Forelimb muscle (tissue), 1 donor: ENCODE measurements at regions not wholly inside any gene's neighbourhood (a gene's known extent, or its start where the extent isn't known, plus 50 kb on each side); places are given as distances from the start of the nearest gene placed in this dataset.
"Not testable (repeated sequence)": the region's sequence is repeated elsewhere in the genome, so short reads cannot be mapped to it uniquely, and the experiment has no call there.

Experiments
- DNase-seq: peaks from one replicate; pipeline ENCODE4 v3.0.0-alpha.2; 2013; ENCODE audit warnings: low read depth

- no peak for DNase-seq
Measured at GRCh38 chr9:78438211-78438610, 141.3 kb downstream of the PSAT1 start.

DNA sequence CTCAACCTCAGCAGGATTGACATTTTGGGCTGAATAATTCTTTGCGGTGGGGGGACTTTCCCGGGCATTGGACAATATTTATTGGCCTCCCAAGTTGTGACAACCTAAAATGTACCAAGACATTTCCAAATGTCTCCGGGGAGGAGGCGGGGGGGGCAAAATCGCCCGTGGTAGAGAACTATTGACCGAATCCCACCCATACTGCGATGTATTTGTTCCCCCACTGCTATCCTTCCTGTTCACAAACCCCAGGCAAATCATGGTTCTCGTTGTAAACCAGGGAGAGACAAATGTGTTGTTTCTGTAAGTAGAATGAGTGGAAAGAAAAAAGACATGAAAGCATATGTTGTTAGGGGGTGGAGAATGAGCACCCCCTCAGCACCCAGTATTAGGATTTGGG lies 141.9 kb downstream of the PSAT1 start:
- DNase-seq: no peak

GRCh38 chr9:78439190-78439865 lies 142.4 kb downstream of the PSAT1 start:
- DNase-seq: peak; percentile 68

DNA sequence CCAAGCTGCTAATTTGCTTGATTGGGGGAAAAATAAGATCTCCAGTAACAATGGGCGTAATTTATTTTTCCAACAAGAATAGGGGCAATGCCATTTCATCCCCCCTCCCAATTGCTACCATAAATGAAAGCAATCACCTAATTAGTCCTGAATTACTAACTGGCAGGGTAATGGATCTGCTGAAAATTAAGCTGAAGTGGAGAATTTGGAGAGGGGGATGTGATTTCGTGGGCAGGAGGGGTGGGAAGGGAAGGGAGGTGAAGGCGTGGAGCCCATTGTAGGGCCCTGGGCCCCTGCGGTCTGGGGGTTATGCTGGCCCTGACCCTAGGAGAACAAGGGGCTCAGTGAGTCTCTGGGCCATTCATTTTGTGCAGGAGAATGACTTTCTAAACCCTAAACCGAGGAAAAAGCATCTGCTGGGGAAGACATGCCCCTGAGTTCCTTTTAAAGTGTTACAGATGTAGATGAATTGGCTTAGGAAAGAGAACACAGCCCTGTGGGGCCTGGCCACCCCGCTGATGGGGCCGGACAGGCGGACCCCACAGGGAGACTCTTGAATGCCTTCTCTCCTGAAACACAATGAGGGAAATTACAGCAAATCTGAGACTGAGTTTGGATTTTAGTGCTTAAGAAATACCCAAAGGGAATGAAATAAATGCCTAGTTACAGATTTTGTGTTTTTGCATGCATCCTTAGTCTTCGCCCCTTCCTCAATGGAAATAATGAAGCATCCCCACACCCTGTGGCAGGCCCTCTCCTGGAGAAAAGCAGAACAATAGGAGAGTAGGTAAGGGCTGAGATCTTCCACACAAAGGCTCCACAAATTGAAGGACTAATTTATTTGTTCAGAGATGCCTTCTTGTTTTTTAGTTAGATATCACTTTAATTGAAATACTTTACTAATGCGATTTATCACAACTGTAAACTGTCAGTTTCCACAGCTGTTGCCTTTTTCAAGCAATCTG lies 143.2 kb downstream of the PSAT1 start:
- no peak for DNase-seq

GRCh38 chr9:78441396-78441795 lies 144.5 kb downstream of the PSAT1 start:
- DNase-seq: no peak

- no peak for DNase-seq
Measured at GRCh38 chr9:78441822-78442431, 145.0 kb downstream of the PSAT1 start.

GRCh38 chr9:78442577-78442976 lies 145.7 kb downstream of the PSAT1 start:
- not testable (repeated sequence) for DNase-seq

- no peak for DNase-seq
Measured at GRCh38 chr9:78443946-78444345, 147.0 kb downstream of the PSAT1 start.

GRCh38 chr9:78448960-78449673 lies 152.2 kb downstream of the PSAT1 start:
- no peak for DNase-seq

- DNase-seq: no peak
Measured at GRCh38 chr9:78453450-78453849, 156.5 kb downstream of the PSAT1 start.

GRCh38 chr9:78462611-78463010 lies 165.7 kb downstream of the PSAT1 start:
- no peak for DNase-seq

DNA sequence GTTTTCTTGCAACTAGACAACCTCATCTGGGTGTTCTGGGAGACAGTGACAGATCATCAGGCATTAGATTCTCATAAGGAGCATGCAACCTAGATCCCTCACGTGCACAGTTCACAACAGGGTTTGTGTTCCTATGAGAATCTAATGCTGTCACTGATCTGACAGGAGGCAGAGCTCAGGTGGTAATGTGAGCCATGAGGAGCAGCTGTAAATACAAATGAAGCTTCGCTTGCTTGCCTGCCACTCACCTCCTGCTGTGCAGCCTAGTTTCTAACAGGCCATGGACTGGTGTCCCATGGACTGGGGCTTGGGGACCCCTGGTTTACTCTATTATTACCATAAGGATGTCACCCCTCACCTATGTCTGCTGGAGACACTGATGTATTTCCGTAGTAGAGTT lies 166.8 kb downstream of the PSAT1 start:
- DNase-seq: no peak

DNA sequence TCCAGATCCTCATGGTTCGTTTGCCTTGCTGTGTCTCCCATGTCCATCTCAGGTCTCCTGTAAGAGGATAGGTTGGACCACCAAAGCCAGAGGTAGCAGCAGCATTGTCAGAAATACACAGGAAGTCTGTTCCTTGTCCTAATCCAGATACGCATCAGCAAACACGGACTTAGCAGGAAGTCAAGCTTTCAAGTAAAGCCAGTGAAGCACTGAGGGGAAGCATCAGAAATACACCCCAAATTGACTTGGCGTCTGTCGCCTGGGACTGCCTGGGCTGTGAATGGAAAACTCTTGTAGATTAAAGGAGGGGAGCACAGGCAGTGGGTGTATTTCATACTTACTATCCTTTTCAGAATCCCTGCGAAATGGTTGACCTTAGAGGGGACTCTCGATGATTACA lies 171.3 kb downstream of the PSAT1 start:
- no peak for DNase-seq

DNA sequence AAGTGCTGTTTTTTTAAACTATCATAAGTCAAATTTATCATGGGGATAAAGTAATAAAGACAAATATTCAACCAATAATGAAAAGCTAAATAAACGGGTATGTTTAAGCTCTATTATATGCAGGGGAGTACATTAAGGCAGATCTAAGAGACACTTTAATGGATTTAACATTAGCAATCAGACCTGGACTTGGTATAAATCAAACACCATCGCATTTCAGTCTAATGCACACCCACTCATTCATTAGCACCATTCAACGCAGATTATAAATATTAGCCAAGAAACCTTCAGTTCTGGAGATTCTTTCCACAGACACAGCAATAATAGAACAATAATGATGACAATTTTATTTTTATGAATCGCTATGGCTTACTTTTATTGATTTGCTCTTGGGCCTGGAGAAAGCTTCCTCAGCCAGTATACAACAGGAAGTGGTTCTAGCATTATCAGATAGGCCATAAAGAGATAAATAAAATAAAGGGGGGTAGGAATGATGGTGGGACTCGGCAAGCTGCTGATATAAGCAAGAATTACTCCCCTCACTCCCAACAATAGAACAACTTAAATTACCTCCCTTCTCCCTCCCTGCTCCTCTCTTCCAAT lies 172.2 kb downstream of the PSAT1 start:
- no peak for DNase-seq

DNA sequence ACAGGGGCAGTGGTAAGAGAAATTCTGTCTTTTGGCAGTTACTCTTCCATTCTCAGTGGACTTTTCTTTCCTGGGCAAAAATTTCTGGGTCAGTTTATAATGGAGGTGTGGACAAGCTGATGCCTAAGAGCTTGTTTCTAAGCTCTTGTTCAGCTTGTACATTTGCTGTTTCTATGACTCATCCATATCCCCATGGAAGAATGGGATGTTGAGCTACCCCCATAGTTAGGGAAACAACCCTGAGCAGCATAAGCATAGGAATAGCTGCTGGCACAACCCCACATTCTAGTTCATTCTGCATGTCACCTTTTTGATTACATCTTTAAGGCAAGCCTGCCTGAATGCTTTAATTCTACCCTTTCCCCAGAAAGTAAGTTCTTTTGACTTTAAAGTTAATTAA lies 173.3 kb downstream of the PSAT1 start:
- DNase-seq: no peak

- DNase-seq: no peak
Measured at GRCh38 chr9:78470741-78471140, 173.8 kb downstream of the PSAT1 start.

DNA sequence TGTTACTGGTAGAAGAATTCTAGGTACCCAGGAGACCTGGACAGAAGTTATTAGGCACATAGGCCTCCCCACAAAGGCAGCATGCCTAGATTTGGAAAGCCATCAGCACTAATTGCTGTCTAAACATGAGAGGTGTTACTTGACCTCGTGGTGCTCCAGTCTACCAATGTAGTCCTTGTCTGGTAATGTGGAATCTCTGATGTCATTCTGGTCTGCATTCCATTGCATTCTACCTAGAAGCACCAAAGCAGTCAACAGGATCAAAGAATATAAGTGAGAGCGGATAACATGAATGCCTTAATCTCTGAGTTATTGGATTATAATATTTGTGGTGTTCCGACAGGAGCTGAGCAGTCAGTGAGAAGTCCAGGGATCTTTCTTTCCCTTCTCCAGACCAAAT lies 175.2 kb downstream of the PSAT1 start:
- DNase-seq: no peak

- no peak for DNase-seq
Measured at GRCh38 chr9:78479441-78479840, 182.5 kb downstream of the PSAT1 start.

DNA sequence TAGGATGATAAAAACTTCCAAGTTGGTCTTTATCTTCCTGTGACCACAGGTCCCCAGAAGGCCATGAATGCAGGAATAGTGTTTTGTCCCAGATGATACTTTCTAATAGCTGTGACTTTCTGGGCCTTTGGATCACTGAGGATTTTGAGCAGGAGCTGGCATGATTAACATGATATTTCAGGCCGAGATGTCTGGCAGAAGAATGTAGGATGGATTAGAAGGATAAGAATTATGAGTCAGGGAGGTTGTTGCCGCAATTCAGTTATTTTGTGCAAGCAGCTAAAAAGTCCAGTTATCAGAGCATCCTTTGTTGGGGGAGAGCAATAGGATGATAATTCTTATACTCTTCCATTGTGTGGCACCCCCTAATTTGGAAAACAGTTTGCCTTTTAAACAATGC lies 189.7 kb downstream of the PSAT1 start:
- no peak for DNase-seq

DNA sequence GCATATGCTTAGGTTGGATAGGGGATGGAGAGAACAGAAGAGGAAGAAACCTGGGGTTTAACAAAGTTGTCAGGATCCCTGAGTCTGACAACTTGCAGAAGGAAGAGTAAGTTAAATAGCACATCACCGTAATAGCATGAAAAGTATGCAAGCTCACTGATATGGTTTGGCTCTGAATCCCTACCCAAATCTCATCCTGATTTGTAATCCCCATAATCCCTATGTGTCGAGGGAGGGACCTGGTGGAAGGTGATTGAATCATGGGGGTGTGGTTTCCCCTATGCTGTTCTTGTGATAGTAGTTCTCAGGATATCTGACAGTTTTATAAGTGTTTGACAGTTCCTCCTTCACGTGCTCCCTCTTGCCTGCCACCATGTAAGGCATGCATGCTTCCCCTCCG lies 193.3 kb downstream of the PSAT1 start:
- no peak for DNase-seq

GRCh38 chr9:78491402-78491801 lies 194.5 kb downstream of the PSAT1 start:
- no peak for DNase-seq
